H1 (cell line): ENCODE measurements at regions not wholly inside any gene's neighbourhood (a gene's known extent, or its start where the extent isn't known, plus 50 kb on each side); places are given as distances from the start of the nearest gene placed in this dataset.

ENCODE experiments used
- CTCF ChIA-PET: fragments of 300-600 bp; sonication (Branson Sonifier 250); formaldehyde crosslinking; loops from one replicate; lab custom pipeline; 2021; ENCODE audit not compliant: partially characterized antibody; lab: Charles Lee
- POLR2A ChIA-PET: fragments of 300-600 bp; sonication (Branson Sonifier 250); formaldehyde crosslinking; loops from one replicate; lab custom pipeline; 2021; ENCODE audit warnings: inconsistent platforms; ENCODE audit not compliant: partially characterized antibody; lab: Charles Lee
- DNase-seq, 2 experiments: peaks; one replicate each; pipeline versions ENCODE4 v3.0.0 to v3.0.0-alpha.2; 2010 to 2022; ENCODE audit warnings: low spot score in 2 of 2, low read depth in 1 of 2, mixed read lengths in 1 of 2
- FAIRE-seq: peaks from 2 replicates; lab custom pipeline; 2011; peaks lifted over from hg19 to GRCh38; lab: Jason Lieb, UNC
- H2AFZ ChIP-seq: 2 replicates; pipeline ENCODE4 v1.8.1; 2012; ENCODE audit warnings: low read length, inconsistent platforms
- H2AK5ac ChIP-seq: 2 replicates; pipeline ENCODE4 v1.6.1; 2013; ENCODE audit warnings: low read depth, low read length
- H2BK120ac ChIP-seq: replicated peaks from 2 replicates; pipeline ENCODE3; 2013; ENCODE audit warnings: low read depth, low read length, inconsistent platforms
- H2BK12ac ChIP-seq: 2 replicates; pipeline ENCODE4 v1.6.1; 2013; ENCODE audit warnings: low read depth, low read length
- H2BK15ac ChIP-seq: 2 replicates; pipeline ENCODE4 v1.6.1; 2013; ENCODE audit warnings: low read length
- H2BK20ac ChIP-seq: 2 replicates; pipeline ENCODE4 v1.6.1; 2013; ENCODE audit warnings: low read length
- H2BK5ac ChIP-seq: 2 replicates; pipeline ENCODE4 v1.6.1; 2013; ENCODE audit warnings: low read depth, low read length
- H3K14ac ChIP-seq: 2 replicates; pipeline ENCODE4 v1.6.1; 2013; ENCODE audit warnings: inconsistent platforms; ENCODE audit not compliant: insufficient read length
- H3K18ac ChIP-seq: 2 replicates; pipeline ENCODE4 v1.6.1; 2013; ENCODE audit warnings: low read length; ENCODE audit errors: extremely low read depth
- H3K23ac ChIP-seq: 2 replicates; pipeline ENCODE4 v1.6.1; 2013; ENCODE audit warnings: inconsistent platforms; ENCODE audit not compliant: insufficient read length
- H3K23me2 ChIP-seq: 2 replicates; pipeline ENCODE4 v1.6.1; 2013; ENCODE audit warnings: low read depth, low read length
- H3K27ac ChIP-seq: 2 replicates; pipeline ENCODE4 v1.6.1; 2011; ENCODE audit warnings: low read depth, low read length, inconsistent platforms
- H3K27me3 ChIP-seq, 4 experiments: replicated peaks in 1 of 4; 1 replicate in 1 of 4; 2 replicates in 3 of 4; pipeline versions ENCODE4 v1.6.1 to v1.8.1; 2011 to 2013; ENCODE audit warnings: low read length in 3 of 4, mild to moderate bottlenecking in 3 of 4, inconsistent platforms in 2 of 4, mixed read lengths in 2 of 4, moderate library complexity in 1 of 4; ENCODE audit not compliant: control insufficient read depth in 3 of 4, insufficient read depth in 3 of 4; ENCODE audit errors: extremely low read depth in 1 of 4
- H3K36me3 ChIP-seq, 4 experiments: 2 replicates each; pipeline versions ENCODE4 v1.6.1 to v1.8.1; 2011 to 2013; ENCODE audit warnings: mild to moderate bottlenecking in 4 of 4, low read length in 3 of 4, moderate library complexity in 2 of 4, control low read depth in 1 of 4, inconsistent platforms in 1 of 4; ENCODE audit not compliant: insufficient read depth in 4 of 4, control insufficient read depth in 2 of 4
- H3K4ac ChIP-seq: replicated peaks from 2 replicates; pipeline ENCODE3; 2013; ENCODE audit warnings: low read length, low read depth, mixed read lengths, inconsistent platforms; ENCODE audit not compliant: insufficient read length
- H3K4me1 ChIP-seq, 4 experiments: replicated peaks in 1 of 4; 1 replicate in 1 of 4; 2 replicates in 3 of 4; pipeline versions ENCODE4 v1.6.1 to v1.8.1; 2011 to 2013; ENCODE audit warnings: low read length in 3 of 4, inconsistent platforms in 2 of 4, mixed read lengths in 1 of 4; ENCODE audit not compliant: insufficient read depth in 4 of 4, control insufficient read depth in 3 of 4
- H3K4me2 ChIP-seq, 2 experiments: 2 replicates each; pipeline versions ENCODE4 v1.6.1 to v1.8.1; 2011 to 2013; ENCODE audit warnings: low read depth in 2 of 2, low read length in 2 of 2, control low read depth in 1 of 2, inconsistent platforms in 1 of 2, mild to moderate bottlenecking in 1 of 2; ENCODE audit not compliant: insufficient read depth in 1 of 2
- H3K4me3 ChIP-seq, 4 experiments: fragments of 200-600, 300-600 bp in 1 of 4; sonication (generic), shearing (Covaris generic), sonication (Bioruptor Twin) in 1 of 4; 2 replicates each; pipeline versions ENCODE4 v1.5.1 to v1.8.1; 2011 to 2016; ENCODE audit warnings: low read length in 4 of 4, low read depth in 3 of 4, control low read depth in 2 of 4, inconsistent platforms in 2 of 4, mild to moderate bottlenecking in 2 of 4, mixed read lengths in 1 of 4, moderate library complexity in 1 of 4; ENCODE audit not compliant: insufficient read depth in 2 of 4; ENCODE audit errors: extremely low read depth in 1 of 4
- H3K56ac ChIP-seq: replicated peaks from 2 replicates; pipeline ENCODE3; 2013; ENCODE audit warnings: low read depth, mild to moderate bottlenecking, mixed read lengths, low read length, inconsistent platforms; ENCODE audit not compliant: insufficient read length
- H3K79me1 ChIP-seq: 2 replicates; pipeline ENCODE4 v1.6.1; 2013; ENCODE audit warnings: low read depth, low read length, control low read depth
- H3K79me2 ChIP-seq, 2 experiments: 2 replicates each; pipeline versions ENCODE4 v1.6.1 to v1.8.1; 2012 to 2013; ENCODE audit warnings: low read length in 2 of 2, mild to moderate bottlenecking in 2 of 2, inconsistent platforms in 1 of 2; ENCODE audit not compliant: insufficient read depth in 2 of 2, control insufficient read depth in 1 of 2
- H3K9ac ChIP-seq, 4 experiments: replicated peaks in 1 of 4; 1 replicate in 1 of 4; 2 replicates in 3 of 4; pipeline versions ENCODE4 v1.6.1 to v1.8.1; 2011 to 2013; ENCODE audit warnings: low read depth in 3 of 4, low read length in 3 of 4, control low read depth in 2 of 4, mild to moderate bottlenecking in 2 of 4, moderate library complexity in 2 of 4, inconsistent platforms in 1 of 4; ENCODE audit errors: extremely low read depth in 1 of 4
- H3K9me3 ChIP-seq, 2 experiments: 2 replicates each; pipeline versions ENCODE4 v1.6.1 to v1.8.1; 2012 to 2013; ENCODE audit warnings: mild to moderate bottlenecking in 2 of 2, moderate library complexity in 2 of 2, control low read depth in 1 of 2, inconsistent platforms in 1 of 2, low read depth in 1 of 2, low read length in 1 of 2, mixed read lengths in 1 of 2; ENCODE audit not compliant: insufficient read depth in 2 of 2
- H4K20me1 ChIP-seq, 2 experiments: replicated peaks in 1 of 2; 2 replicates each; pipeline versions ENCODE3 to v1.8.1; 2011 to 2013; ENCODE audit warnings: inconsistent platforms in 2 of 2, low read length in 2 of 2, mild to moderate bottlenecking in 1 of 2; ENCODE audit not compliant: insufficient read depth in 2 of 2, control insufficient read depth in 1 of 2
- H4K5ac ChIP-seq: 2 replicates; pipeline ENCODE4 v1.6.1; 2013; ENCODE audit warnings: low read length, low read depth, mixed read lengths, inconsistent platforms; ENCODE audit not compliant: insufficient read length
- H4K8ac ChIP-seq: 2 replicates; pipeline ENCODE4 v1.8.0; 2013; ENCODE audit warnings: mild to moderate bottlenecking, moderate library complexity, low read length, inconsistent platforms; ENCODE audit not compliant: insufficient read depth; ENCODE audit errors: extremely low read depth
- H4K91ac ChIP-seq: replicated peaks from 2 replicates; pipeline ENCODE3; 2013; ENCODE audit warnings: low read length, mixed read lengths, inconsistent platforms; ENCODE audit not compliant: insufficient read length
- WGBS, 2 experiments: shearing (Covaris generic) in 1 of 2; methylation state at CpG; one replicate each; pipeline versions ENCODE4 v1.1.6 to v1.1.7; 2013 to 2015; ENCODE audit warnings: low lambda C conversion rate in 2 of 2, mixed read lengths in 2 of 2, inconsistent platforms in 1 of 2, low coverage in 1 of 2, missing lambda C conversion rate in 1 of 2; ENCODE audit not compliant: insufficient replicate concordance in 2 of 2, insufficient coverage in 1 of 2, insufficient read length in 1 of 2; ENCODE audit errors: extremely low coverage in 1 of 2, missing lambda C conversion rate in 1 of 2; 5-methylcytosine and 5-hydroxymethylcytosine counted together
- TF ChIP-seq, protein P1 (sequence below): fragments of 300-600 bp; sonication (generic); IDR thresholded peaks from 2 replicates; pipeline ENCODE4 v1.7.1; 2012; ENCODE audit warnings: low read length, moderate library complexity, mild to moderate bottlenecking, inconsistent platforms; ENCODE audit not compliant: insufficient replicate concordance

DNA sequence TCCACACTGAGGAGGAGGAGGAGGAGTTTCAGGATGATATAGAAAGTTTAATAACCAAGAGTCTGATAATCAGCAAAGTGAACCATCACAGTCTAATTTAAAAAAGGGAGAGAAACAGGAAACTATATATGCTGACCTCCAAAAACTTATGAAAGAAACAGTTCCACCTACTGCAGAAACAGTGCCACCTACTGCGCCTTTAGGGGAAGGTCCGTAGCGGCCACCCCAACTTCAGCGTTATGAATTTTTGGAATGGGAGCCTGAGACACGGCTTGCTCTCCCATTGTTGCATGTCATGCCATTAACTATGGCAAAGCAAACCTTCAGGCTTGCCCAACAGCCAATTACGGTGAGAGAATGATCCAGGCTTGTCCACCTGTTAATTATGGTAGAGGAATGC, 1719.2 kb upstream of the LRRTM1 start:
- Histone ChIP-seq H3K27me3 (no peaks in the 10 kb centered on the region), H2BK5ac (no peak overlapping the region), H4K5ac (no peak overlapping the region), H3K36me3 (no peaks in the 10 kb centered on the region), H3K9me3 (no peaks in the 10 kb centered on the region), H3K79me1 (no peaks in the 10 kb centered on the region), H3K27ac (no peak overlapping the region), H3K4ac (no peak overlapping the region), H3K4me2 (no peak overlapping the region), H3K23me2 (no peaks in the 10 kb centered on the region), H2BK12ac (no peak overlapping the region), H4K91ac (no peak overlapping the region), H3K23ac (no peak overlapping the region), H2BK15ac (no peak overlapping the region), H4K20me1 (no peaks in the 10 kb centered on the region), H3K9ac (no peak overlapping the region), H3K14ac (no peak overlapping the region), H3K56ac (no peak overlapping the region), H2AK5ac (no peak overlapping the region), H2BK20ac (no peak overlapping the region), H3K18ac (no peak overlapping the region), H3K4me1 (no peaks in the 10 kb centered on the region), H2BK120ac (no peak overlapping the region), H3K79me2 (no peaks in the 10 kb centered on the region), H3K4me3 (no peak overlapping the region), H2AFZ (peak overlapping the region; percentile 91), H4K8ac (no peak overlapping the region)
- POLR2A ChIA-PET, result no interaction called here
- WGBS, 2 experiments, result 39% methylated on average over 6 of the region's 6 CpGs; no CpG with 5 or more reads in 1 of the 2 experiments
- CTCF ChIA-PET, result interaction anchor here (0.9 kb wide), 1 partner anchor 121 kb away, joined by 5 read pairs; no protein-coding TSS in a partner anchor
- DNase-seq, result no peak
- peak; percentile 71 for FAIRE-seq
- TF ChIP-seq, protein P1, sequence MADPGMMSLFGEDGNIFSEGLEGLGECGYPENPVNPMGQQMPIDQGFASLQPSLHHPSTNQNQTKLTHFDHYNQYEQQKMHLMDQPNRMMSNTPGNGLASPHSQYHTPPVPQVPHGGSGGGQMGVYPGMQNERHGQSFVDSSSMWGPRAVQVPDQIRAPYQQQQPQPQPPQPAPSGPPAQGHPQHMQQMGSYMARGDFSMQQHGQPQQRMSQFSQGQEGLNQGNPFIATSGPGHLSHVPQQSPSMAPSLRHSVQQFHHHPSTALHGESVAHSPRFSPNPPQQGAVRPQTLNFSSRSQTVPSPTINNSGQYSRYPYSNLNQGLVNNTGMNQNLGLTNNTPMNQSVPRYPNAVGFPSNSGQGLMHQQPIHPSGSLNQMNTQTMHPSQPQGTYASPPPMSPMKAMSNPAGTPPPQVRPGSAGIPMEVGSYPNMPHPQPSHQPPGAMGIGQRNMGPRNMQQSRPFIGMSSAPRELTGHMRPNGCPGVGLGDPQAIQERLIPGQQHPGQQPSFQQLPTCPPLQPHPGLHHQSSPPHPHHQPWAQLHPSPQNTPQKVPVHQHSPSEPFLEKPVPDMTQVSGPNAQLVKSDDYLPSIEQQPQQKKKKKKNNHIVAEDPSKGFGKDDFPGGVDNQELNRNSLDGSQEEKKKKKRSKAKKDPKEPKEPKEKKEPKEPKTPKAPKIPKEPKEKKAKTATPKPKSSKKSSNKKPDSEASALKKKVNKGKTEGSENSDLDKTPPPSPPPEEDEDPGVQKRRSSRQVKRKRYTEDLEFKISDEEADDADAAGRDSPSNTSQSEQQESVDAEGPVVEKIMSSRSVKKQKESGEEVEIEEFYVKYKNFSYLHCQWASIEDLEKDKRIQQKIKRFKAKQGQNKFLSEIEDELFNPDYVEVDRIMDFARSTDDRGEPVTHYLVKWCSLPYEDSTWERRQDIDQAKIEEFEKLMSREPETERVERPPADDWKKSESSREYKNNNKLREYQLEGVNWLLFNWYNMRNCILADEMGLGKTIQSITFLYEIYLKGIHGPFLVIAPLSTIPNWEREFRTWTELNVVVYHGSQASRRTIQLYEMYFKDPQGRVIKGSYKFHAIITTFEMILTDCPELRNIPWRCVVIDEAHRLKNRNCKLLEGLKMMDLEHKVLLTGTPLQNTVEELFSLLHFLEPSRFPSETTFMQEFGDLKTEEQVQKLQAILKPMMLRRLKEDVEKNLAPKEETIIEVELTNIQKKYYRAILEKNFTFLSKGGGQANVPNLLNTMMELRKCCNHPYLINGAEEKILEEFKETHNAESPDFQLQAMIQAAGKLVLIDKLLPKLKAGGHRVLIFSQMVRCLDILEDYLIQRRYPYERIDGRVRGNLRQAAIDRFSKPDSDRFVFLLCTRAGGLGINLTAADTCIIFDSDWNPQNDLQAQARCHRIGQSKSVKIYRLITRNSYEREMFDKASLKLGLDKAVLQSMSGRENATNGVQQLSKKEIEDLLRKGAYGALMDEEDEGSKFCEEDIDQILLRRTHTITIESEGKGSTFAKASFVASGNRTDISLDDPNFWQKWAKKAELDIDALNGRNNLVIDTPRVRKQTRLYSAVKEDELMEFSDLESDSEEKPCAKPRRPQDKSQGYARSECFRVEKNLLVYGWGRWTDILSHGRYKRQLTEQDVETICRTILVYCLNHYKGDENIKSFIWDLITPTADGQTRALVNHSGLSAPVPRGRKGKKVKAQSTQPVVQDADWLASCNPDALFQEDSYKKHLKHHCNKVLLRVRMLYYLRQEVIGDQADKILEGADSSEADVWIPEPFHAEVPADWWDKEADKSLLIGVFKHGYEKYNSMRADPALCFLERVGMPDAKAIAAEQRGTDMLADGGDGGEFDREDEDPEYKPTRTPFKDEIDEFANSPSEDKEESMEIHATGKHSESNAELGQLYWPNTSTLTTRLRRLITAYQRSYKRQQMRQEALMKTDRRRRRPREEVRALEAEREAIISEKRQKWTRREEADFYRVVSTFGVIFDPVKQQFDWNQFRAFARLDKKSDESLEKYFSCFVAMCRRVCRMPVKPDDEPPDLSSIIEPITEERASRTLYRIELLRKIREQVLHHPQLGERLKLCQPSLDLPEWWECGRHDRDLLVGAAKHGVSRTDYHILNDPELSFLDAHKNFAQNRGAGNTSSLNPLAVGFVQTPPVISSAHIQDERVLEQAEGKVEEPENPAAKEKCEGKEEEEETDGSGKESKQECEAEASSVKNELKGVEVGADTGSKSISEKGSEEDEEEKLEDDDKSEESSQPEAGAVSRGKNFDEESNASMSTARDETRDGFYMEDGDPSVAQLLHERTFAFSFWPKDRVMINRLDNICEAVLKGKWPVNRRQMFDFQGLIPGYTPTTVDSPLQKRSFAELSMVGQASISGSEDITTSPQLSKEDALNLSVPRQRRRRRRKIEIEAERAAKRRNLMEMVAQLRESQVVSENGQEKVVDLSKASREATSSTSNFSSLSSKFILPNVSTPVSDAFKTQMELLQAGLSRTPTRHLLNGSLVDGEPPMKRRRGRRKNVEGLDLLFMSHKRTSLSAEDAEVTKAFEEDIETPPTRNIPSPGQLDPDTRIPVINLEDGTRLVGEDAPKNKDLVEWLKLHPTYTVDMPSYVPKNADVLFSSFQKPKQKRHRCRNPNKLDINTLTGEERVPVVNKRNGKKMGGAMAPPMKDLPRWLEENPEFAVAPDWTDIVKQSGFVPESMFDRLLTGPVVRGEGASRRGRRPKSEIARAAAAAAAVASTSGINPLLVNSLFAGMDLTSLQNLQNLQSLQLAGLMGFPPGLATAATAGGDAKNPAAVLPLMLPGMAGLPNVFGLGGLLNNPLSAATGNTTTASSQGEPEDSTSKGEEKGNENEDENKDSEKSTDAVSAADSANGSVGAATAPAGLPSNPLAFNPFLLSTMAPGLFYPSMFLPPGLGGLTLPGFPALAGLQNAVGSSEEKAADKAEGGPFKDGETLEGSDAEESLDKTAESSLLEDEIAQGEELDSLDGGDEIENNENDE, result no peak
